NCI-H526 (cell line): ENCODE measurements at regions not wholly inside any gene's neighbourhood (a gene's known extent, or its start where the extent isn't known, plus 50 kb on each side); places are given as distances from the start of the nearest gene placed in this dataset.

Experiments
- DNase-seq, 2 experiments: peaks; one replicate each; lab custom pipeline; 2025; lab: John Stamatoyannopoulos, UW

DNA sequence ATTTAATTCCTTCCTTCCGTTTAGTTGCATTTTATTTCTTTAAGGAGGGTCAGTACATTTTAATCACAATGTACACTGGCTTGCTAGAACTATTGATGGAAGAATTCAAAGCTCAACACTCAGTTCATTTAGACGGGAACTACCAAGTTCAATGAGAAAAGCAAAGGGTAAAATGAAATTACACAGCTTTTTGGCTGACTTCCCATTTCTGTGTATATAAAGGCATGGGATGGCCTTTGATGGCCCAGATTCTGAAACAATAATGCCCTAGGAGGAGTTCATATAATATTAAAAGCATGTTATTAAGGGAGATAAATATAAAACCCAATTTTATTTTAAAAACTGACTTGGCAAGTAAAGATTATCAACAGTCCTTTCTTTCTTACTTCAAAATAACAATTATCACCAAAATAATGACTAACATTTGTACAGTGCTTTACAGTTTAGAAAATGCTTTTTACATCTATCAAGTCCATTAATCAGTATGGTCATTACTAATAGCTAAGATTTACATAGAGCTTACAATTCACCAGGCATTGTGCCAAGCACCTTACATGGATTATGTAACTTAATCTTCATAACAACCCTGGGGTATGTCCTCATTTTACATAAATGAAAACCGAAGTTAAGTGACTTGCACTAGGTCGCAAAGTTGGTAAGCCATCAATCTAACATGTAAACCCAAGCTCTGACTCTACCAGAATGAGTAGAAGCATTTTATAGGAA, 402.4 kb downstream of the OMA1 start:
- DNase-seq, result peak in 1 of 2 experiments; percentile 32

- DNase-seq, result peak; percentile 72 to 81
Observed at GRCh38 chr1:58136387-58136786, 410.1 kb downstream of the OMA1 start.

DNA sequence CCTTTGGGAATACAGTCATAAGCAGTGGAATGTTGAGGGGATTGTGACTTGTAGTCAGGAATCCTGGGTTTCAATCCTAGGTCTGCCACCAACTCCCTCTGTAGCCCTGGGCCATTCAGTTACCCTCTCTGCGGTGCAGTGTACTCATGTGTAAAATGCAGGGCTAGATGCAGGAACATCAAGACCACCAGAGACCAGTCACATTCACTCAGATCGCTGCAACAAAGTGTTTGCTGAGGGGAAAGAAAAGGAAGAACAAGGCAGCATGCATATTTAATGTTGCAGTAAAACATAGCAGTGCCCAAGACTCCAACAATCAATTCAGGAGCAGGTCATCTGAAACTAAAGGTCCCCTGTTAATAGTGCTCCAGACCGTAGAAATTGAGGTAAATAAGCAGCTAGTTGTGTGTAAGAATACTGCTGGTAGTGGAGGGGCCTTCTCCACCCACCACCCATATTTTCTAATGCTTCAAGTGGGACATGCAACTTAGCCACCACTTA, 410.7 kb downstream of the OMA1 start:
- no peak for DNase-seq

DNA sequence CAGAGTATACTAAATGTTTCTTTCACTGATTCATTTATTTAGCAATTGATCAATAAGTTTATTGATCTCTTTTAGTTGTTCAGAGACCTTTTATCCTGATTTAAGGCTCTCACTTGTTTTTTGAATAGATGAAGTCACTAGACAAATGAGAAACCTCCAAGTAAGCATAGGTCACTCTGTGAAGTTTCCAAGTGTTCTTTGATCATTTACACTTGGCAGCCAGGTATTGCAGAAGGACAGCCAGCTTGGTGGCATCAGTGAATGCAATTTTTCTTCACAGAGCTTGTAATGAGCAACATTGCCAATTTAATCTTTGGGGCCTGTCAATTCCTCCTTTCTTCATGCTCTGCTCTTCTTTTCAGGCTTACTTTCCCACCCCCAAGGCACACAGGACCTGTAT, 413.0 kb downstream of the OMA1 start:
- no peak for DNase-seq

- DNase-seq, result no peak
Observed at GRCh38 chr1:58123051-58123450, 423.5 kb downstream of the OMA1 start.

DNA sequence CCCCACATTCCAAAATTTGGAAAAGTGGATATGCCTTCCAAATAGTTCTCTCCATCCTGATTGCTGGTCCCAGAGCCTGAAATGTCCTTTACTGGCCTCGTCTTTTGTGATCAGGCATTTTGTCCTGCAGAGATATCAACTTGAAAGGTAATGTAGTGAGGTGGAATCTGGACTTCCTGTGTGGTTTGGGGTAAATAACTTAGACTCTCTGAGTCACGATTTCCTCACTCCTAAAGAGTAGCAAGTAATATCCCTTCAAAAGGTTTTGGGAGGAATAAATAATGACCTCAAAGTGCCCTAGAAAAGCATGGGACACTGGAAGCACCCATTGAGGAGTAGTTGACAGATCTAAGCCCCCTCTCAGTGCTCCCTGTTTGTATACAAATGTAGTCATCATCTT, 426.6 kb downstream of the OMA1 start:
- DNase-seq, result no peak

DNA sequence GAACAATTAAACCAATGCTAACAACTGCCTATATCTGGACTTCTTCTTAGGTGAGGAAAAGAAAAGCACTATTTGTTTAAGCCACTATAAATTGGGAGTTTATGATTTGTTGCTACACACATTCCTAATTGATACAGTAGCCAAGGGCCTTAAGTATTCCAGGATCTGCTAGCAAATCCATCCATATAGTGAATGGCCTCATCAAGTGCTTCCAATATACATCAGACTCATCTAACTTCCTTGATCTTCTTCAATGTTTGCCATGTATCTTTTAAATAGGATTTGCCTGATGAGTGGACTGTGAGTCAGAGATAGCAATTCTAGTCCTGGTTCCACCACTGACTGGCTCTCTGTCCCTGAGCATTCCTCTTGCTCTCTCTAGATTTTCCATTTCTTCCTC, 430.2 kb downstream of the OMA1 start:
- DNase-seq, result no peak

DNA sequence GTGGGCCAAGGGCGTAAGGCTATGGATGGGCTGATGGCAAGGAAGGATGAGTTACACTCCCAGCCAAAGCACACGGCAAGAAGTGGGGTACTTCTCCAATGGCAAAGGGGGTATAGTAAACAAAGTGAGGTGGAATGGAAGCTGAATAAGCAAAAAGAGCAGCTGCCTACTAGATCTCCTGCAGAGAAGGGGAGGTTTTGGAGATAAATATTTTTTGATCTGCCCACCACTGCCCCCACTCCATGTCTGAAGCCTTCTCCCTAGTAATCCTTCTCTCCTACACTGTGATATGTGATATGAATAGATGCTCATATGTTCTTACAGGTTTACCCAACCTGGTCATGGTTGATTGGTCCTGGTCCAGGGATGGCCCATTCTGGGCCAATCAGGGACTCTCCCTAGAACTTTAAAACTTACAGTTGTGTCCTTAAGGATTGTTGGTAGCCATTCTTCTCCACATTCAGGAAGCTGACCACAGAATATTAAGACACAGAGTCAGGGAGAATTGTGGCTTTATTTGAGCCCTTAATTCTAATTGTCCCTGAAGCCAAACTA, 436.8 kb downstream of the OMA1 start:
- no peak for DNase-seq

- DNase-seq, result no peak
Observed at GRCh38 chr1:58108783-58109182, 437.7 kb downstream of the OMA1 start.

DNA sequence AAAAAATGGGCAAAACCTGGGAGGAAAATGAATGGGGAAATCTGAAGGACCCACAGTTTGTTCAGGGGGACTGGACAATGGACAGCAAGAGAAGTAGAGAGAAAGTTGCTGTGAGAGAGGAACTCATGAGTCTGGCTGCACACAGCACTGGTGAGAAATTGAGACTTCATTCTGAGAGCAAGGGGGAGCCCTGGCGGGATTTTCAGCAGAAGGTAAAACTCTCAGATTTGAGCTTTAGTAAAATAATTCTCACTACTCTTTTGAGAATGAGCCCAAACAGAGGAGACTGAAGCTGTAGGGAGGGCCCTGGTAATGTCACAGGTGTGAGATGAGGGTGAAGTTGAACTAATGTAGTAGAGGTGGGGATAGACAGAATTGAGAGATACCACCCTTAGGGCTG, 438.6 kb downstream of the OMA1 start:
- no peak for DNase-seq

DNA sequence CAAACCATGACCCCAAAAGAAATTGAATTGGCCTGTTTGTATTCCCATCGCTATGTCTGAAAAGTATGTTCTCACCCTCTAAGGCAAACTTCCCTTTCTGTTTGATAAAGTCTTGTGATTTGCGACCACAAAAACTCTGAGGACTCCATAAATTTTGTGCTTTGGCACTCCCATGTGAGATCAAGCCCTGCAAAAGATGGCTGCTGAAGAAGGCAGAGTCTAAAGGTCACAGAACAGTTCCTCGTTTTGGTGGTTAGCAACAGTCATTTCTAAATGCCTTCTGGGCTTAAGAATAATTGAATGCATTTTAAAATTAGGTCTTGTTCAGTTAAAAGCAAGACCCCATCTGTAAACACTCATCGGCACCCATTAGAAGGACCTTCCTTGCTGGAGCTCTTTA, 441.6 kb downstream of the OMA1 start:
- DNase-seq, result no peak

- DNase-seq, result no peak
Observed at GRCh38 chr1:58096714-58097113, 449.8 kb downstream of the OMA1 start.

DNA sequence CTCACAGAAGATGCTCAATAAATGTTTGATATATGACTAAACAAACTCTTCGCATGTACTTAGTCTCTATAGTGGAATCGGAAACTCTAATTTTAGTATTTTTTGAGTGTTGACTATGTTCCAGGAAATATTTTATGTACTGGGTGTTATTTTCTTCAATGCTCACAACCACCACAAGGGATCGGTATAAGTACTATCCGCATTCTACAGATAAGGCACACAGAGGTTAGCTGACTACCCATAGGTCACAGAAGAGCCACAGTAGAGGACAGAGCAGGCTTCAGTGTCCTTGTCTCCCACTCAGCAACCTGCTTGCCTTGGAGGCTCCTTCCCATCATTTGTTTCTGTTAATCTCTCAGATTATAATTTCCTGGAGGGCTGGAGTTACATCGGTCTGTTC, 451.3 kb downstream of the OMA1 start:
- DNase-seq, result no peak

GRCh38 chr1:58094221-58094620, 452.3 kb downstream of the OMA1 start:
- no peak for DNase-seq

DNA sequence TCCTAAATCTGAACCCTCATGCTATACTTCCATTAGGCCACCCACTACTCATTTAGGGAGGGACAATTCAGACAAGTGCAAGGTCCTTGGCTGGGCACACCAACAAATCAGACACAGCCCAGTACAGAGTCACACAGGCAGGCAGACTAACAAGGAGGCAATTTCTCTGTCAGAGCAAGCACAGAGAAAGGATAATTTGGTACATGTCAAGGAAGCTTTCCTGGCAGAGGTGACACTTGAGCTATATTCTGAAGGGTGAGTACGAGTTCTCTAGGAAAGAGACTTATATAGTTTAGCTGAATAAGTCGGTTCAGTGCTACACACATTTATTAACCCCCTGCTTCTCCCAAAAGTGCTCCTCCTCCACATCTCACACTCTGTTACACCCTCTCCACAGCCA, 455.9 kb downstream of the OMA1 start:
- DNase-seq, result no peak

DNA sequence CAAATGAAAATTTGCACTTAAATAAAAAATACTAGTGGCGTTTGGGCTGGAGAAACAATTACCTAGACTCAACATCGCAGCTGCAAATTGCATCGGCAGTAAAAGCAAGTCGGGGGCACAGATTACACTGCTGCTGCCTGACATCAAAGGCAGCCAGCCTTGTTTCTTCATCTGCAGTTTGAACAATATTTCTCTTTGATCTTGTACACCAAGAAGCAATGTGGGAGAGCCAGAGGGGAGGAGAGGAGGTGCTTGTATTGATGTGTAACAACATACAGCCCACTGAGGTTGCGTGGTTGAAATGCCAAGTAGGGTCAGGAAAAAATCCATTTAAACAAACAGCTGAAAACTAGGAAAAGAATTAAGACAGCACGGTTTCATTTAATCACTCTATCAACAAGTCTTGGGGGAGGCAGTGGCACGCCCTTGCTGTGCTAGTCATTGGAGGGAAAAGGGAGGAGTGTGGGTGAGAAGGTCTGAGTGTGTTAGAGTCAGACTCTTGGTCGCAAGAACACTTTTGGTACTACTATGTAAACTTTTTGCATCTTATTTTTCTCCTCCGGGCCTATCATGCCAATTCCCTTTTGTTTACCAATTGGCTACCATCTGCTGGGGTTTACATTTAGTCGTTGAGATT, 456.5 kb downstream of the OMA1 start:
- no peak for DNase-seq

- DNase-seq, result no peak
Observed at GRCh38 chr1:58084266-58084665, 462.3 kb downstream of the OMA1 start.

GRCh38 chr1:58082596-58082995, 463.9 kb downstream of the OMA1 start:
- no peak for DNase-seq

DNA sequence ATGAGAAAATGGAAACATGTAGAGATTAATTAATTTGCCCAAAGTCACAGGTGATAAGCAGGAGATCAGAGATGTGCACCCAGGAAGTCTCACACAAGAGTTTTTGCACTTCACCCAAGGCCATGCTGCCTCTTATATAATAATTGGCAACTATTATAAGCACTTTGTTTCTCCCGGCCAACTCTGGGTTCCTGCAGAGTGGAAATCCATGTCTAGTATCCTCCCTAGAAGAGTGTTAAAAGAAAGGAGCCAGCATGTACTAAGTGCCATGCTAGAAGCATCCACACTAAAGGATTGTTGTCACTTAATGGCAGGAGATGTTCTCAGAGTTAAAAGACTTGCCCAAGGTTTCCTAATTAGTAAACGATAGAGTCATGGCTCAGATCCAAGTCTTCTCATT, 470.3 kb downstream of the OMA1 start:
- DNase-seq, result no peak

DNA sequence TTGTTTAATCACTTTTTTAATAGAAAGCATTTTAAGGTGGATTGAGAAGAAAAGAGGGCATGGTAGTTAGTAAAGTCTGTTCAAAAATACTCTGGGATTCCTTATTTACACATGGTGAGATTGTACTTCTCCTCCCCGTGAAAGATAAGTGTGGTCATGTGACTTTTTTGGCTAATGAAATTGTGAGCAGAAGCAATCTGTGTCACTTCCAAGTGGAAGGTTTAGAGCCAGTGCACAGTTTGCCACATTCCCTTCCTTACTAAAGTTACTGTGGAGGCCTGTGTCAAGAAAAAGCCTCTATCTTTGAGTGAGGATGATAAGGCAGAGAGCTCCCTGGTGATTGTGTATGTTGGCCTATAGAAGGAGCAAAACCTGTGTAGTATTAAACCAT, 471.3 kb downstream of the OMA1 start:
- no peak for DNase-seq

DNA sequence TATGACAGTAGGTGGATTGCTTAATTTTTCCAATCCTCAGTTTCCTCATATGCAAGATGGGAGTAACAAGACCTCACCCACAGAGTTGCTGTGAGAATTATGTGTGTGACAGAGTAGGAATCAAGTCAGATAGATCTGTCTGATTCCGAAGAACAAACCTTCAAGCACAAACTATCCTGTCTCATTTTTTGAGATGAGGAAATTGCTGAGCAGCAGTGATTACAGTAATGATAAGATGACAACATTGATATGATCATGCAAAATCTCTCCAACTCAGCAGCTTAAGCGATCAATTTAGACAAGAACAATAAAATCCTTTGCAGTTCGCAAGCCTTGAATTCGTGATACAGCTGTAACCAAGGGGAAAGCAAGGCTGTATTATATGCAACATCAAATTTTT, 474.1 kb downstream of the OMA1 start:
- DNase-seq, result no peak

DNA sequence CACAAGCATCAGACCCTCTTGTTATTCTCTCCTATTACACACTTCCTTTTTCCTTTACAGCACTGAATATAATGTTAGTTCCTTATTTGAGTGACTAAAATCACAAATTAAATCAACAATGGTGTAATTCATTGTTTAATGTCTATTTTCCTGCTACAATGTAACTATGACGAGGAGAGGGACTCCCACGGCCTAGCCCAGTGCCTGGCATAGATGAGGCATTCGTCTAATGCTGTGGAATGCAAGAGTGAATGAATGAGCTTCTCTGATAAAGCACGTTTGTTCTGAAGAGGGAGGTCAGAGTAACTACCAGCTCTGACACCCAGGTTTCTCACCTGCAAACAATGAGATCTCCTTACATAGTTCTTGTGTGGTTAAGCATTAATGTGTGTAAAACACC, 479.4 kb downstream of the OMA1 start:
- DNase-seq, result no peak

- peak in 1 of 2 experiments; percentile 39 for DNase-seq
Observed at GRCh38 chr1:58065520-58065919, 481.0 kb downstream of the OMA1 start.

GRCh38 chr1:58064166-58064565, 482.4 kb downstream of the OMA1 start:
- no peak for DNase-seq
